ENCODE measurements at regions not wholly inside any gene's neighbourhood (a gene's known extent, or its start where the extent isn't known, plus 50 kb on each side); places are given as distances from the start of the nearest gene placed in this dataset.

DNA sequence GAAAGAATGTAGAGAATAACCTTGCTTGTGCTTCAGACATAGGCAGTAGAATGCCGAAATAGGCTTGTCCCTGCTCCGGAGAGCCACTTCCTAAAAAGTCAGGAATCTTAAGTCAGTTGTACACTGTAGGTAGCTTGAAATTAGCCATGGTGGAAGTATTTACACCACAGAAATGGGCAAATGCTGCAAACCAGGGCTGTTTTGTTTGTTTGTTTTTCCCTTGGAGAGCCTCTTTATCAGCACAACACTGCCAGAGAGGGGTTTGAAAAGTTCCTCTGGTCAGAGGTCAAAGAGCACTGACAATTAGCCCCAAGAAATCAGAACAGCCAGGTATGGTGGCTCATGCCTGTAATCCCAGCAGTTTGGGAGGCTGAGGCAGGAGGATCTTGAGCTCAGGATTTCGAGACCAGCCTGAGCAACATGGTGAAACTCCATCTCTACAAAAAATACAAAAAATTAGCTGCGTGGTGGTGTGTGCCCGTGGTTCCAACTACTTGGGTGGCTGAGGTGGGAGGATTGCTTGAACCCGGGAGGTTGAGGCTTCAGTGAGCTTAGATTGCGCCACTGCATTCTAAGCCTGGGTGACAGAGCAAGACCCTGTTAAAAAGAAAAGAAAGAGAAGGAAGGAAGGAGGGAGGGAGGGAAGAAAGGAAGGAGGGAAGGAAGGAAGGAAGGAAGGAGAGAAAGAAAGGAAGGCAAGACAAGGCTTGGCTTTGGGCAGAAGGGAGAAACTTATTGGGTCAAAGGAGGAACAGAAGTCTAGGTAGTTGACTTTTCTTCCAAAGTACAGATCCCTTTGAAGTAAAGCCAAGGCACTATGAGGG, 61.0 kb upstream of the ZMYND8 start:
- no peaks in the 10 kb centered on the region for H3K36me3 ChIP-seq (ENCODE audit: low read depth)
- no peaks in the 10 kb centered on the region for H3K27me3 ChIP-seq (ENCODE audit: insufficient read depth, poor library complexity, severe bottlenecking)
- H3K9me3 ChIP-seq (ENCODE audit: severe bottlenecking): no peaks in the 10 kb centered on the region
- no peak overlapping the region for H3K4me3 ChIP-seq (ENCODE audit: severe bottlenecking)
- ATAC-seq (ENCODE audit: low read depth): no peak
- H3K27ac ChIP-seq (ENCODE audit: poor library complexity, severe bottlenecking): peak overlapping the region; percentile 19
- peaks cover 10% of the 10 kb centered on the region for H3K4me1 ChIP-seq (ENCODE audit: insufficient read depth, poor library complexity, severe bottlenecking)
- TF ChIP-seq, protein P1, sequence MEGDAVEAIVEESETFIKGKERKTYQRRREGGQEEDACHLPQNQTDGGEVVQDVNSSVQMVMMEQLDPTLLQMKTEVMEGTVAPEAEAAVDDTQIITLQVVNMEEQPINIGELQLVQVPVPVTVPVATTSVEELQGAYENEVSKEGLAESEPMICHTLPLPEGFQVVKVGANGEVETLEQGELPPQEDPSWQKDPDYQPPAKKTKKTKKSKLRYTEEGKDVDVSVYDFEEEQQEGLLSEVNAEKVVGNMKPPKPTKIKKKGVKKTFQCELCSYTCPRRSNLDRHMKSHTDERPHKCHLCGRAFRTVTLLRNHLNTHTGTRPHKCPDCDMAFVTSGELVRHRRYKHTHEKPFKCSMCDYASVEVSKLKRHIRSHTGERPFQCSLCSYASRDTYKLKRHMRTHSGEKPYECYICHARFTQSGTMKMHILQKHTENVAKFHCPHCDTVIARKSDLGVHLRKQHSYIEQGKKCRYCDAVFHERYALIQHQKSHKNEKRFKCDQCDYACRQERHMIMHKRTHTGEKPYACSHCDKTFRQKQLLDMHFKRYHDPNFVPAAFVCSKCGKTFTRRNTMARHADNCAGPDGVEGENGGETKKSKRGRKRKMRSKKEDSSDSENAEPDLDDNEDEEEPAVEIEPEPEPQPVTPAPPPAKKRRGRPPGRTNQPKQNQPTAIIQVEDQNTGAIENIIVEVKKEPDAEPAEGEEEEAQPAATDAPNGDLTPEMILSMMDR (IDR thresholded peaks at IDR 0.05; ENCODE audit: poor library complexity, severe bottlenecking): no peak
- no peak for DNase-seq (ENCODE audit: low spot score)

DNA sequence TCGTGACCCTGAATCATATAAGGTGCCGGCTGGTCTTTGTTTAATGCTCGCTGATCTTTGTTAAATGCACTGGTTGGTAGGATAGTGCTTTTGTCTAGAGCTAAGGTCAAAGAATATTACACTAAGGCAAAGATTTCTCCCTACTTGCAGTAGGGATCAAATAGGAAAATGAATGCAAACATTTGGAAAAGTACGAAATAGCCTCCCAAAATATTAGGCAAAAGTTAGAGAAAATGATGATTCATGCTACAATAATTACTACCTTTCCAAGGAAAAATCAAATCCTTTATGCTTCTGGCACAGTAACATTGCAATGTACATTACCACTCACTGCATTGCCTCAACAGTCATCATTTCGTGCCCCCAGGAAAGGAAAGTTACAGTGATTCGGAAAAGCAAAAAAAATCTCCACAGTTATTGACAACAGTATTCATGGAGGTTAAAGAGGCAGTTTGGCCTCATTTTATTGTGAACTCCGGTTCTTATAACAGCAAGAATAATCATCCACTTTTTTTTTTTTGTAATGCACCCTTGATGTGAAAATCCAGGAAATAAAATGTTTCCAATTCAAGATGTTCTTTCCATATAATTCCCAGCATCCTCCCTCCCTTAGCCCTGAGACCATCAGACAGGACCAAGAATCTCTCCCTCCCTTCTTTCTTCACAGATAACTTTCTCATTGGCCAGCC, 61.7 kb upstream of the ZMYND8 start:
- Histone ChIP-seq H3K4me3 (ENCODE audit: severe bottlenecking) (no peak overlapping the region), H3K27me3 (ENCODE audit: insufficient read depth, poor library complexity, severe bottlenecking) (no peaks in the 10 kb centered on the region), H3K9me3 (ENCODE audit: severe bottlenecking) (no peaks in the 10 kb centered on the region), H3K27ac (ENCODE audit: poor library complexity, severe bottlenecking) (peak overlapping the region; percentile 19), H3K36me3 (ENCODE audit: low read depth) (no peaks in the 10 kb centered on the region), H3K4me1 (ENCODE audit: insufficient read depth, poor library complexity, severe bottlenecking) (peaks cover 10% of the 10 kb centered on the region)
- no peak for DNase-seq (ENCODE audit: low spot score)
- peak; percentile 71 for ATAC-seq (ENCODE audit: low read depth)
- TF ChIP-seq, protein P1 (IDR thresholded peaks at IDR 0.05; ENCODE audit: poor library complexity, severe bottlenecking): no peak

DNA sequence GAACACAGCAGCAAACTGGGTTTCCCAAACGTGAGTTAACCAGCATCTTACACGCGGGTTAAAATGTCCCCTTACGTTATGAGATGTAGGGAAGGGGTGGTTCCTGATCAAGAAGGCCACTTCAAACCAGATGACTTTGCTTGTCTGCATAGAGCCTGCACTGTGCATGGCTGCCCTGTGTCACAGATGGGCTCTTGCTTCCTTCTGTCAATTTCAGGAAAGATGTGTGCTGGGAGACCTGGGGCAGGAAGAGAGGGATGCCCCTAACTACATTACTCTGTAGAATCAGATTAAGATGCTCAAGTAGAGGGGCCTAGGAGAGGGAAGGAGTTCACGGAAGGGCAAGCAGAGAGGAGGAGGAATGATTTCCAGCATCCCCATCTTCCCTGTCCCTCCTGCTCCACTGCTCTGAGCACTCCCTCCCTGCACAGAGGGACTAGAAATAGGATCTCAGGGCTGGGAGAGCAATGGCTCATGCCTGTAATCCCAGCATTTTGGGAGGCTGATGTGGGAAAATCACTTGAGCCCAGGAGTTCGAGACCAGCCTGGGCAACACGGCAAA, 63.5 kb upstream of the ZMYND8 start:
- DNase-seq (ENCODE audit: low spot score): no peak
- Histone ChIP-seq H3K4me3 (ENCODE audit: severe bottlenecking) (no peak overlapping the region), H3K4me1 (ENCODE audit: insufficient read depth, poor library complexity, severe bottlenecking) (peaks cover 10% of the 10 kb centered on the region), H3K27me3 (ENCODE audit: insufficient read depth, poor library complexity, severe bottlenecking) (no peaks in the 10 kb centered on the region), H3K27ac (ENCODE audit: poor library complexity, severe bottlenecking) (no peak overlapping the region), H3K36me3 (ENCODE audit: low read depth) (no peaks in the 10 kb centered on the region), H3K9me3 (ENCODE audit: severe bottlenecking) (no peaks in the 10 kb centered on the region)
- TF ChIP-seq, protein P1 (IDR thresholded peaks at IDR 0.05; ENCODE audit: poor library complexity, severe bottlenecking): no peak
- no peak for ATAC-seq (ENCODE audit: low read depth)

DNA sequence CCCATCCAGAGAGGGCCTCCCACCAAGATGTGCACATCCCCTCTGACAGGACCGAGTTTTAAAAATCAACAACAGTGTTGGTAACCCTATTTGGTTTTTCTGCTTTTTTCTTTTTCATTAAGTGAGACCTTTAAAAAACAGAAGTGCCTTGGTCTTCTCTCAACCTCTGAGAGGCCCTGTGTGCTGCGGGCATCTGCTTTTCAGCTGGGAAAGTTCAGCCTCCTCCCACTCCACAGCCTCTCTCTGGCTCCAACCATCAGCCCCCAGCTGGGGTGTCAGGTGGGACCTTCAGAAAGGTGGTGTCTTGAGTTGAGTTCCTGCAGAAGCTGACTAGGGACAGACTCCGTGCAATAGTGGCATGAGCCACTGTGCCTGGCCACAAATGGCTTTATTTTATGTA, 64.6 kb upstream of the ZMYND8 start:
- ATAC-seq (ENCODE audit: low read depth): no peak
- Histone ChIP-seq H3K9me3 (ENCODE audit: severe bottlenecking) (no peaks in the 10 kb centered on the region), H3K36me3 (ENCODE audit: low read depth) (no peaks in the 10 kb centered on the region), H3K4me1 (ENCODE audit: insufficient read depth, poor library complexity, severe bottlenecking) (peaks cover 10% of the 10 kb centered on the region), H3K27ac (ENCODE audit: poor library complexity, severe bottlenecking) (no peak overlapping the region), H3K27me3 (ENCODE audit: insufficient read depth, poor library complexity, severe bottlenecking) (no peaks in the 10 kb centered on the region), H3K4me3 (ENCODE audit: severe bottlenecking) (no peak overlapping the region)
- no peak for DNase-seq (ENCODE audit: low spot score)
- TF ChIP-seq, protein P1 (IDR thresholded peaks at IDR 0.05; ENCODE audit: poor library complexity, severe bottlenecking): no peak

Data from RWPE2 (cell line).